NB4 (cell line): ENCODE measurements at regions not wholly inside any gene's neighbourhood (a gene's known extent, or its start where the extent isn't known, plus 50 kb on each side); places are given as distances from the start of the nearest gene placed in this dataset.

Experiments used
- MYC ChIP-seq: IDR thresholded peaks from 2 replicates; pipeline ENCODE4 v1.6.1; 2011; ENCODE audit warnings: low read depth, low read length
- POLR2A ChIP-seq: IDR thresholded peaks from 2 replicates; pipeline ENCODE4 v1.6.1; 2011; ENCODE audit warnings: mild to moderate bottlenecking; ENCODE audit not compliant: insufficient read length; ENCODE audit errors: extremely low read depth
- TF ChIP-seq, protein P1 (sequence below): IDR thresholded peaks from one replicate; pipeline ENCODE4 v1.5.1; 2012; ENCODE audit warnings: low read depth, low read length
- TF ChIP-seq, protein P2 (sequence below): IDR thresholded peaks from 2 replicates; pipeline ENCODE4 v1.6.1; 2011; ENCODE audit warnings: low read depth, low read length

DNA sequence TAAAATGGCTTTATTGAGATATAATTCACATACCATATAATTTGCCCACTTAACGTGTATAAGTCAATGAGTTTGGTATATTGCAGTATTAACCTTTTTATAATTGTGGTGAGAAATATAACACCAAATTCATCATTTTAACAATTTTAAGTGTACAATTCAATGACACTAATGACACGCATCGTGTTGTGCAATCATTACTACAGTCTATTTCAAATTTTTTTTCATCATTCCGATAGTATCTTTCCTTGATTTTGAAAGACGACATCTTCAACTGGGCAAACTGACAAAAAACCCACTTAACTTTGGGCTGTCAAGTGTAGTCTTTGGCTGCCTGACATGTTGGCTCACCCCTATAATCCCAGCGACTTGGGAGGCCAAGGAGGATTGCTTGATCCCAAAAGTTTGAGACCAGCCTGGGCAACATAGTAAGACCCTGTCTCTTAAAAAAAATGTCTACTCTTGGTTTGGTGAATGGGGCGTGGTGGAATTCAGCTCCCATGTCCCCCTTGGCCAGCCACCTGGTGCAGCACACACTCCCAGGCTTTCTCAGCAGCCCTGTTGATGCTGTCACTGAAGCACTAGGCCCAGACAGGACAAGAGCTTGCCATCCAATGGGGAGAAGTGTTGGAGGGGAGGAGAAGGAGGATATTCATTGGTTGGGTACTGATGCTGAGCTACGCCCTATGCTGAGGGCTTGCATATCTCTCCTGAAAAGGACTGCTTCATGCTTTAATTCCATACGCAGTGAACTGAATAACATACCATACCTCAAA is 150.5 kb downstream of the CD83 start:
- TF ChIP-seq, protein P1, sequence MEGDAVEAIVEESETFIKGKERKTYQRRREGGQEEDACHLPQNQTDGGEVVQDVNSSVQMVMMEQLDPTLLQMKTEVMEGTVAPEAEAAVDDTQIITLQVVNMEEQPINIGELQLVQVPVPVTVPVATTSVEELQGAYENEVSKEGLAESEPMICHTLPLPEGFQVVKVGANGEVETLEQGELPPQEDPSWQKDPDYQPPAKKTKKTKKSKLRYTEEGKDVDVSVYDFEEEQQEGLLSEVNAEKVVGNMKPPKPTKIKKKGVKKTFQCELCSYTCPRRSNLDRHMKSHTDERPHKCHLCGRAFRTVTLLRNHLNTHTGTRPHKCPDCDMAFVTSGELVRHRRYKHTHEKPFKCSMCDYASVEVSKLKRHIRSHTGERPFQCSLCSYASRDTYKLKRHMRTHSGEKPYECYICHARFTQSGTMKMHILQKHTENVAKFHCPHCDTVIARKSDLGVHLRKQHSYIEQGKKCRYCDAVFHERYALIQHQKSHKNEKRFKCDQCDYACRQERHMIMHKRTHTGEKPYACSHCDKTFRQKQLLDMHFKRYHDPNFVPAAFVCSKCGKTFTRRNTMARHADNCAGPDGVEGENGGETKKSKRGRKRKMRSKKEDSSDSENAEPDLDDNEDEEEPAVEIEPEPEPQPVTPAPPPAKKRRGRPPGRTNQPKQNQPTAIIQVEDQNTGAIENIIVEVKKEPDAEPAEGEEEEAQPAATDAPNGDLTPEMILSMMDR = no peak
- TF ChIP-seq POLR2A (no peak), MYC (no peak)
- TF ChIP-seq, protein P2, sequence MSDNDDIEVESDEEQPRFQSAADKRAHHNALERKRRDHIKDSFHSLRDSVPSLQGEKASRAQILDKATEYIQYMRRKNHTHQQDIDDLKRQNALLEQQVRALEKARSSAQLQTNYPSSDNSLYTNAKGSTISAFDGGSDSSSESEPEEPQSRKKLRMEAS = no peak
